Putamen (tissue), 1 donor: ENCODE measurements at regions not wholly inside any gene's neighbourhood (a gene's known extent, or its start where the extent isn't known, plus 50 kb on each side); places are given as distances from the start of the nearest gene placed in this dataset.
"Not testable (repeated sequence)": the region's sequence is repeated elsewhere in the genome, so short reads cannot be mapped to it uniquely, and the experiment has no call there.

Experiments used
- DNase-seq: peaks from one replicate; pipeline ENCODE4 v3.0.0-alpha.2; 2016; ENCODE audit warnings: low spot score

DNA sequence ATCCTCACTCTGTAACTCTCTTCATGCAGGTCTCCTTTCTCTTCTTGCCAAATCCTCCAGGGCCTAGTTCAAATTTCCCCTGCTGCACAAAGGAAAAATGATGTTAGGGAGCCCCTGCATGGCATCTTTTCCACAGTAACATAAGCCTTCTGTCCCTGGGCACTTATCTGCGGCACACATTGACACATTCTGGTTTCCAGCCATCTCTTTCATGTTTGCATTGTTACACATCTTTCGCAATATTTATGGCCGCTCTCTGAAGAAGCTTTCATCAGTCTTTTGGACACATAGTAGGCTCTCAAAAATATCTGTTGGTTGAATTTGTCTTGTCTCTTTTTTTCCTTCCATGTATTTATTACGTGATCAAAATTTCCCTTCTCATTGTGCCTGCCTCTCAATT is 1806.1 kb upstream of the PIK3C3 start:
- no peak for DNase-seq

DNA sequence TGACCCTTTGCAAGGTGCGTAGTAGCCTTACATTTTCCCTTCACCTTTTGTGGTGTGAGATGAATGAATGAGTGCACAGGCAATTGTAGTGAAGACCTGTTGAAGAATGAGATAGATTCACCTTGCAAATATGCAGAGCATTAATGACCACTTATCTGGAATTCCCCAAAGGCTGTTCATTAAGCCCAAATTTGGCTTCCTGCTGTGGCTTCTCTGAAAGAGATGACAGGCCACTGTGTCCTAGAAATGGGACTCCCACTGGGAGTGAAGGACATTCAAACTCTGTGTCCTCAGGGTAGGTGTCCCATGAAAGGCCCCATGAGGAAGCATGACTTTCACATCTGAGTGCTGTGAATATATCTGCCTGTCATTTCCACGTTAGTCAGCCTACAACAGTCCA is 1821.8 kb upstream of the PIK3C3 start:
- no peak for DNase-seq

DNA sequence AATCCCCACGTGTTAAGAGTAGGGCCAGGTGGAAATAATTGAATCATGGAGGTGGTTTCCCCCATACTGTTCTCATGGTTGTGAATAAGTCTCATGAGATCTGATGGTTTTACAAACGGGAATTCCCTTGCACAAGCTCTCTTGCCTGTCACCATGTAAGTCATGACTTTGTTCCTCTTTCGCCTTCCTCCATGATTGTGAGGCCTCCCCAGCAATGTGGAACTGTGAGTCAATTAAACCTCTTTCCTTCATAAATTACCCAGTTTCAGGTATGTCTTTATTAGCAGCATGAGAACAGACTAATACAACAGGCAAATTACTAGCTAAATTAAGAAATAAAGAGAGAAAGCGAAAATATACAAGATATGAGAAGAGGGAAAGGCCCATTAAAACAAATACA is 1822.6 kb upstream of the PIK3C3 start:
- not testable (repeated sequence) for DNase-seq

DNA sequence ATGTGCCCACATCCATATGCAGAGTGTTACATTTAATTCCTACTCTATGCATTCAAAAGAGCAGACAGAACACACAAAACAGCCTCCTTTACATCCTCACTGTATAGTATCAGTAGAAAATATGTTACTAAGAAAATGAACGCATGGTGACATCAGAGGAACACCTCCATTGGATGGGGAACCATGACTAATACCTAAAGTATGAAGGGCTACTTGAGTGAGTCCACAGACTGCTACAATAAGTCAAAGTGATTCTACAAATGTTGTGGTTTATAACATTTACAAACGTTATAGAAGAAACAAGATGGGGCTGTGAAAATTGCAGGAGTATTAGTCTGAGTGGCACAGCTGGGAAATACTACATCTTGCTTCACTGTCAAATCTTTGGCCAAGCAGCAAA is 1830.9 kb upstream of the PIK3C3 start:
- DNase-seq = no peak

DNA sequence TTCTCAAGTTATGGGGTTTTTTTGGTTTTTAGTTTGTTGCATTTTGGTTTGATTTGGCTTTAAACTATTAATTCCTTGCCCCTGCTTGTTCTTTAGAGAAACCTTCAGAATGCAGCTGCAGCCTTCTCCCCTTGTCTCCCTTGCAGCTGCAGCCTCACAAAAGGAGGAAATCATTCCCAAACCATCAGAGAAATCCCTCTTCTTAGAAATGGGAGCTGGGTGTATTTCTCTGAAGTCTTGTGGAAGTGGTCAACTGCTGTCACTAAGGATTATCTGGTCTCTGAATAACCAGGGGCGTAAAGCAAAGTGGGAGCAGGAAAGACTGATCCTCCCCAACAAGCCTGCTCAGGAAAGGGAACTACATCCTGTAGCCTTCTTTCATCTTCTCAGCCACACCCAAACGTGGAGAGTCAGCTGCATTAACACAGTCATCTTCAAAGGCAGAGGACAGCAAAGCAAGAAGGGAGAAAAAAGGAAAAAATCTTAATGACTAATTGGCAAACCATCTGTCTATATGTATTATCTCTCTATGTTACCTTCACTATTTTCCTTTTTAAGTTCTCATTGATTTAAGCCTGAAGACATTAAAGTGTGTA is 1834.1 kb upstream of the PIK3C3 start:
- no peak for DNase-seq

DNA sequence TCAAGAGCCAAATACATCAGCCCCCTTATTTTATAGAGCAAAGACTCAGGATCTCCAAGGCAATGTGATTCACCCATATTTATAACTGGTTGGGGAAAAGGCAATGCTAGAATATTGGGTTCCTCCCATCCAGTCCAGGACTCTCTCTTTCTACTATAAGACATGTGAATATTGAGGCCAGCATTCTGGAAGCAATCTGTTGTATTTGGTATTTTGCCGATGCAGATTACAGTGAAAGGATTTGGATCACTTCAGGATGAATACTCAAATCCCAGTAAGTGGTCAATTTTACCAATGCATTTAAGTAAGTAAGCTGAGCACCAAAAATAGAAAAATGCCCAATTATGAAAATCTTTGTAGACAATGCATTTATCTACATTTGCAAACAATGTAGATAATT is 1834.7 kb upstream of the PIK3C3 start:
- no peak for DNase-seq

DNA sequence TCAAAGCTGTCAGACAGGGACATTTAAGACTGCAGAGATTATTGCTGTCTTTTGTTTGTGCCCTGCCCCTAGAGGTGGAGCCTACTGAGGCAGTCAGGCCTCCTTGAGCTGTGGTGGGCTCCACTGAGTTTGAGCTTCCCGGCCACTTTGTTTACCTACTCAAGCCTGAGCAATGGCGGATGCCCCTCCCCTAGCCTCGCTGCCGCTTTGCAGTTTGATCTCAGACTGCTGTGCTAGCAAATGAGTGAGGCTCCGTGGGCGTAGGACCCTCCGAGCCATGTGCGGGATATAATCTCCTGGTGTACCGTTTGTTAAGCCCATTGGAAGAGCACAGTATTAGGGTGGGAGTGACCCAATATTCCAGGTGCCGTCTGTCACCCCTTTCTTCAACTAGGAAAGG is 1835.5 kb upstream of the PIK3C3 start:
- not testable (repeated sequence) for DNase-seq

DNA sequence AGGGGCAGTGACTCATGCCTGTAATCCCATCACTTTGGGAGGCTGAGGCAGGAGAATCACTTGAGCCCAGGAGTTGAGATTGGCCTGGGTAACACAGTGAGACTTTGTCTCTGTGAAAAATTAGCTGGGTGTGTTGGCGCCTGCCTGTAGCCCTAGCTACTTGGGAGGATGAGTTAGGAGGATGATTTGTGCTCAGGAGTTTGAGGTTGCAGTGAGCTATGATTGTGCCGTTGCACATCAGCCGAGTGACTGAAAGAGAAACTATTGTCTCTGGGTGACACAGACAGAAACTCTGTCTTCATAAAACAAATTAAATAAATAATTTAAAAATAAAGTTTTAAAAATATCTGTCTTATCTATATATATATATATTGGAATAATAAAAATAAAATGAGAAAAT is 1844.6 kb upstream of the PIK3C3 start:
- DNase-seq = no peak

DNA sequence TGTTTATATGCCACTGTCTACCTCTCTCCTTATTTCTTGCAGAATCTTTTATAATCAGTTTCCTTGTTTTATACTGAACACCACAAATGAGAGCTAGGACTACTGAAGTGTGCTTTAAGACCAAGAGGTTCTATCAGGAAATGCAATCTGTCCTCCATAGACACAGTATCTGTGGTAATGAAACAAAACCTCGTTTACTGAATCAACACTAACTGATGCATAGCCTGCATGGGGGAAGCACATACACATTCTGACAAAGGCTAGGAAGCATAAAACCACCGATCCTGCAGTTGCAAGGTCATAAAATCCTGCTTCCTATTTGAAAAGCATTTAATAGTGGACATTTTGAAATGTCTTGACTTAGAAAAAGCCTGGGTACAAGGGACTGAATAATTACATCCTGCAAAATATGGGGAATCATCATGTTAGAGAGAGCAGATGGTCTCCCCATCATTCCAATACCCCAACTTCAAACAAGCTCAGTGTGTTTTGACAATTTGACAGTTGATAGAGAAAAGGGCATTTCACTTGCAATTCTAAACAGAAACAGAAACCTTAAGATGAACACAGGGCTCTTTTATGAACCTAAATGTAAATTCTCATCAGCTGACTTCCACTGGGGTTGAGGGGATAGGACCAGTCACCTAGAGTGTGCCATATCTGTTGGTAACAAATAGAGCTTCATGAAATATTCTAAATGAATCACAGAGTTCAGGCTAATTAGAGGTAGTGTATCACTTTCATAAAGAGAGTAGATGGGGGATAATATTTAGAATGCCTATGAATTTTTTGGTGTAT is 1845.6 kb upstream of the PIK3C3 start:
- DNase-seq = no peak

DNA sequence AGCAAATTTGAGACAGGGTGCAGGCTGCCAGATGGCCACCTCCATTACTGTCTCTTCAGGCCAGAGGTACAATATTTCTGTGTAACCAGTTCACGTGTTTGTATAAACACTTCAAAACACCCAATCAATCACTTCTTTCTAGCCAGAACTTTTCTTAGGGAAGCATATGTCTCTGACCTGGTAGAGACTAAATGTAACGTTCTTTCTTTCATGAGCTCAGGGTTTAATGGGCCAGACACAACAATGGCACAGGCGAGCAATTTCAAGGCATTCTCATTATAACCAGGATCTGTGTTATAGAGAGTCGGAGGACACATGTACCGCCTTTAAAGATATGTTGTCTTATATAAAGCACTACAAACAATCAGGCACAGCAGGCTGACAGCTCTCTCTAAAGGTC is 1846.4 kb upstream of the PIK3C3 start:
- no peak for DNase-seq

DNA sequence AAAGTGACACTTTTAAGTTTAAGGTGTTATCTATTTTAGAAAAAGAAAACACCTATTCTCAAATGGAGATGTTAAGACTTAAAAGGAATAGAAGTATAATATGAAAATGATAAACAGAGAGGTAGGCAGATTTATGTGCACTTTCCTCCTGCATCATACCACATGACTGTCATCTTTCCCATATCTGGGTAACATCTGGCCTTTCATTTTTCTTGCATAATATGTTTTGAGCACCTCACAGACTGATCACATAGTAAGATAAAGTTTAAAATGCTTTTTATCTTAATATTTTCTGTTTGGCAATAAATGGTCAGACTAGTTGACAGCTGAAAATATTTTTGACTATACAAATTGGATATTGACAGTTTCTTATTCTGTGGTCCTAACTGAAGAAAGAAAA is 1852.1 kb upstream of the PIK3C3 start:
- no peak for DNase-seq

DNA sequence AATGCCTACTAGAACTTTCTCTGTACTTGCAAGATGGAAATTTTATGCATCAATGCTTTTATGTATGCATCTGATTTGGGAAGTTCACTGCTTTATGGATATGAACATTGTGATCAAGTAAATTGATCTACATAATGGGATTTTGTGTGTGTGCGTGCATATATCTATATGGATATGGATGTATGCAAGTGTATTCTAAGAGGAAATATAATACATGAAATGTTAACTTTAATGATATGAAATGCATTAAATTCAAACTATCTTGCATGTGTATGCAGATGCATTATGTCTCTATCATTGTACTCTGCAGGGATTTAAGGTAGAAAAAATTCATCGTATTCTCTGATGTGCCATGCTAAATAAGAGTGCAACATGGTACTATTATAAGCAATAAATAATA is 1855.4 kb upstream of the PIK3C3 start:
- DNase-seq = no peak

DNA sequence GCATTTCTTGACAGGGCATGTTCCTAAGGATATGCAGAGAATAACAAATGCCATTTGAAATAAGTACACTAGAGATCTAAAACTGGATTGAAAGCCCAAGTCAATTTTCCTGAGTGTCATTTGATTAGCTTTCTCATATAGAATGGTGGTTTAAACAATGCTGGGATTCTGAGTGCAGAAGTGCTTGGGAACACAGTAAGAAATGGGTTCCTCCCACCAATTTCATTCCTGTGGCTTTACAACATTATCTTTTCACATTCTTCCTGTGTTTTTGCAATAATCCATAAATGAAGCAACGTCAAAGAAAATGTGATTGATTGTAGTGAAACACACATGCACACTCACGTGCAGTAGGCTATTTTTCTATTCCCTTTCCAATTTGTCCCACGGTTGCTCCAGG is 1858.4 kb upstream of the PIK3C3 start:
- no peak for DNase-seq

DNA sequence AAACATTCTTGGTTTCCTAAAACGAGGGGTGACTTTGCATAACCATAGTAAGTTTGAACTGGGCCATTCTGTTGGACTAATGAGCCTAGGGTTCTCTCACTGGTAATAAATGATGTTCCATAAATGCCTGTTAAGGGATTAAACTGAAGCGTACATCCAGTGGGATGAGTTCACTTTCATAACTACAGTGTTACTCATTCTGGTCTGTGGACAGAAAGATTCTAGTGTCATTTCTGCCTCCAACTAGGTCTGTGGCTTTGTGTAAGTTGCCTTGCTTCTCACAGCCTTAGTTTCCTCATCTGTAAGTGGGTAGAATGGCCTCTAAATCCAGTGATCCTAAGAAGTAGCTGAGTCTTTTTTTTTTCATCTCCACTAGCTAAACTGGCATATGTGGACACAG is 1860.6 kb upstream of the PIK3C3 start:
- DNase-seq = no peak

DNA sequence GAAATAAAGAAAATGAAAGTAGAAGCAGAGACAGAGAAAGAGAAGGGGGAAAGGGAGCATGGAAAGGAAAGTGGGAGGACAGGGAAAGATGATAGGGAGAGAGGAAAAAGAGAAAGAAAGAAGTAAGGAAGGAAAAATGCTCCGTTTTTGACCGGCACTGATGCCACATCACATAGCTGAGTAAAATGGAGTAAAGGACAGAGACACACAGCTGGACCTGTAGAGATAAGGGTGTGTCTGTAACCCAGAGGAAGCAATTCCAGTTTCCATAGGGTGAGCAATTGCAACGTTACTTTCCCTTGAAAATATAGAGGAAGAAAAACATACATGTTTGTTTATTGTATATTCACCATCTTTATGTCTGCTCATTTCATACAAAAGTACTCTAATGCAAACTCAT is 1866.9 kb upstream of the PIK3C3 start:
- no peak for DNase-seq

DNA sequence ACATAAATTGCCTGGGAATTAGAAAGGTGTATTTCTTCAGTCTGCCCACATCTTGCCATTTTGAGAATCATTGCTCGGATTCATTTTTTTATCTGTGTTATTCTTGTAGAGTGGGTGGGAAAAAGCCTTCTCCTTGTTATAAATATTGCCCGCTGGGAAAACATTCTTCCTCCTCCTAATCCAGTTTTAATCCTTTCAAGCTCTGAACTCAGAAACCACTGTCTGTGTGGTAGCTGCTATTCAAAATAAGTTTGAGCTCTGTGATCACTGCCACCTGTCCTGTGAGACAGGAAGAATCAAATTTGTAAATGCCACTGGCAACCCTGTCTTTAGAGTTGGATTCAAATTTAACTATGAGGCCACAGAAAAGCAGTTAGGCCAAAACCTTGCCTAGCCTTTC is 1875.2 kb upstream of the PIK3C3 start:
- DNase-seq = no peak

DNA sequence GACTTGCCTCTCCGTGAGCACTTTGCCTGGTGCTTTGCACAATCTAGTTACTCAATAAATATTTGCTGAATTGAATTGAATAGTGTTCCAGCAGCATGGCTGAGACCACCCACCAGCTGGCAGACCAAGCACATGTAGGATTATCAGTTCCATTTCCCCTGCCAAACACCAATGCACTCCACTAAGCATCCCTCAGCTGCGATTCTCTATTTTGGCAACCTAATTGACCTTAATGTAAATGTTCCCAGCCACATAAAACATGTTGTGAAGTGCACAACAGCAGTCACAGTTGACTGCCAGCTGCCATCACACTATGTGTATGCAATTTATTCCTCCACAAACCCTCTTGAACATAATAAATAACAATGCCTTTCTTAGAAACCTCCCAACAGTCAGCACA is 1879.4 kb upstream of the PIK3C3 start:
- DNase-seq = no peak

DNA sequence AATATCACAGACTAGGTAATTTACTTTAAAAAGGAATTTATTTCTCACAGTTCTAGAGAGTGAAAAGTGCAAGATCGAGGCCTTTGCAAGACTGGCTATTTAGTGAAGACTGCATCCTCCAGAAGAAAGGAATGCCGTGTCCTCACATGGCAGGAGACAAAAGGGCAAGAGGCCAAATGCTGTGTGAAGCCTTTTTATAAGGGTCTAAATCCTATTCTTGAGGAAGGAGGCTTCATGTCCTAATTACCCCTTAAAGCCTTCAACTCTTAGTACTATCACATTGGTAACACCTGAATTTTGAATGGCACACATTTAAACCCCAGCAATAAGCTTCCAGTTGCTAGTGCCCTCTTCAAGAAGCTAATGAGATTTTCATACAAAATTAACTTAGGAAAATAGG is 1882.3 kb upstream of the PIK3C3 start:
- DNase-seq = no peak

DNA sequence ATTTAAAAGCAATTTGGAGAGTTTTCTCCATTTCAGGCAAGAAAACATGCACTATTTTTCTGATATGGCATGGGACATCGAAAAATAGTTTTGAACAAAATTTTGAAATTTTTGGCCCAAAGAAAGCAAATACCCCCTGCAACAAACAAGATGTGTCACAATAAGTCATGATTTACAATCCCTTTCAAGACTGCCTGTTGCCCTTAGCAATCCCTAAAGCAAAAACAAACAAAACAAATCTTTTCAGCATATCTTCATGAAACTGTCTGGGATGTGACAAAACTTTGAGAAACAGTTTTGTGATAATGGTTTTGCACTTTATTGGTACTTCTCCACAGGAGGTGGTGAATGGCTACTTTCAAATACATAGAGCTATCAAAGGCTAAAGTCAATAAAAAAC is 1888.7 kb upstream of the PIK3C3 start:
- DNase-seq = no peak

DNA sequence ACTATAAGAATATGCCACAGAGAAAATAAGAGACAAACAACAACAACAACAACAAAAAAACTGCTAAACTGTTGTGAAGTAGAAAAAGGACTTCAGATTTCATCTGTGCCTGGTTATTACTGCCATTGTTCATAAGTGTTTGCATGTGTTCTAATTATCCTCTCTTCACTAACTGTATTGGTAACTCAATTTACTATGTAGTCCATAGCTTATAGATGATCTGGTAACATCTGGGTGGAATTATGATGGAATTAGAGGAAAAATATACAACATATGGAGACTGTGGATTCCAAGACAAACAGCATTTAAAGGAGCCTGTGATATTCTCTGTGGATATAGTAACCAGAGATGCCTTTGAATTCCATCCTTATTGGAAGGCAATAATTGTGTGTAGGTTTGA is 1891.5 kb upstream of the PIK3C3 start:
- DNase-seq = no peak

DNA sequence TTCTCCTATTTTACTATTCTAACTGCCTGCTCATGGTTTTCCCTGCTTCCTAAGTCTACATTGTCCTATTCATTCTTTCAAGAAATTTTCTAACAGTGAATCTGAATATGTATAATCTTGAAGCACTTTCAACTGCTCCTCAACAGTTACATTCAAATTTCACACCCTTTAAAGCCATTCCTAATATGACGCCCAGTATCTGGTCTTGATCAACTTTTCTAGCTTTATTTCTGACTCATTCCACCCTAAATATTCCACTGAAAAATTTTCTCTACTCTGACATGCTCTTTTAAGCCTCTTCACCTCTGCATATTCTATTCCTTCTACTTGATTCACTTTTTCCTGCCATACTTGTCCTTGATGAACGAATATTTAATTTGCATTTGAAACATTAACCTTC is 1893.9 kb upstream of the PIK3C3 start:
- no peak for DNase-seq

DNA sequence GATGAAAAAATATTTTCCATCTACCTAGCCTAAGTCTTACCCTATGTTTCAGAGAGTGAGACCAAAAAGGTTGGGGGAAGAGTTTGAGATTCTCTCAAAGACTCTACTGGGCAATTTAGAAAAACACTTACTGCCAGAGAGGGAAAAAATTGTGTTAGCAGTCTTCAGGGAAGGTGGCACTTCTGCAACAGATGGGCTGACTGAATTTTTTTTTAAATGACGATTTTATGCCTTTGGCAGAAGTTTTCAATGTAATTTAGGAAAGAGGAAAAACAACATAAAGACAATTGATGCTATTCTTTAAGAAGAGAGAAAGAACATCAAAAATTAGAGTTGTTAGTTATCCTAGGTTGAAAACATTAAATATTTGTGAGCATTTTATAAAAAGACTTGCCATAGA is 1894.5 kb upstream of the PIK3C3 start:
- no peak for DNase-seq

DNA sequence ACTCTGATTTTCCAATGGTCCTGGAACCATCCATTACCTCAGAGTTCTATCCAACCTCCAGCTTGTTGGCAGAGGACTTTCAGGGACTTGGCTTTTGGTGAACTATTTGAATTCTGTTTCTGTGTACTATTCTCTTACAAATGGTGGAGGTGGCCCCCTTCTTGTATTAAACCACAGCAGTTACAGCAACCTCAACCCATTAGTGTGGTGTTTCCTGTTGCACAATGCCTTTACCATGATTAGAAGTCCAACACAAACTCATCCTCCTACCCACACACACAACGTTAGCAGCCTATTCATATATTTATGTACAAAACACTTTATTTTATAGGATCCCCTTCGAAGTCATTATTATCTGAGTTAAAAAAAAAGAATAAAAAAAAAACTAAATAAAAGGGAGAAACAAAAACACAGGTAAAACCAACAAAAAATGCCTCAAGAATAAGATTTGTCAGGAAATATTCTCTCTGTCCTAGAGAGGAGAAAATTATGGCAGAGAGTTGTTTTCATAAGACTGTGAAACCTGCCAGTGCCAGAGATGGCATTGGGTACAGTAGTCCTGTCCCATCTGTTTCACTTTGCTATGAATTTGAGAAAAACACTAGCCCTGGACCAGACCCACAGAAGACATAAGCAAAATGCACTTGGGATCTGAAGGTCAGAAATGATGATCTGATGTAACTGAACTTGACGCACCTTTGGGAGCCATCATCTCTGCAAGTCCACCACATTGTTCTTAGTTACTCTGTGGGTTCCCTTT is 1896.0 kb upstream of the PIK3C3 start:
- DNase-seq = no peak
